ENCODE measurements at regions not wholly inside any gene's neighbourhood (a gene's known extent, or its start where the extent isn't known, plus 50 kb on each side); places are given as distances from the start of the nearest gene placed in this dataset.

DNA sequence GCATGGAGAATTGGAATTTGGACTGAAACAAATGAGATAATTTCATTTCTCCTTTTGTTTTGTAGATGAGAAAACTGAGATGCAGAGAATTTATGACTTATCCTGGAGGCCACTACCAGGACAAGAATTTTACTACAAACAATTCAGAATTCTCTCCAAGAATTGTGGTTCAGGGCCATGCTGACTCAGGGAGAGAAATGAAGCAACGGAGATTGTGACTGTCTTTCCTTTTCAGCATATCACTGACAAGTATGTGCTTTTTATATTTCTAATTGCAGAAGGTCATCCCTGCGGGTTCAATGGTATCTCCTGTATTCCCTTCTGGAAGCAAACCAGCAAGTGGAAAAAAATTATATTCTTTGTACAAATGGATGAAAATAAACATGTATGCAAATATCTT, 170.8 kb upstream of the MITF start:
- TF ChIP-seq, protein P1, sequence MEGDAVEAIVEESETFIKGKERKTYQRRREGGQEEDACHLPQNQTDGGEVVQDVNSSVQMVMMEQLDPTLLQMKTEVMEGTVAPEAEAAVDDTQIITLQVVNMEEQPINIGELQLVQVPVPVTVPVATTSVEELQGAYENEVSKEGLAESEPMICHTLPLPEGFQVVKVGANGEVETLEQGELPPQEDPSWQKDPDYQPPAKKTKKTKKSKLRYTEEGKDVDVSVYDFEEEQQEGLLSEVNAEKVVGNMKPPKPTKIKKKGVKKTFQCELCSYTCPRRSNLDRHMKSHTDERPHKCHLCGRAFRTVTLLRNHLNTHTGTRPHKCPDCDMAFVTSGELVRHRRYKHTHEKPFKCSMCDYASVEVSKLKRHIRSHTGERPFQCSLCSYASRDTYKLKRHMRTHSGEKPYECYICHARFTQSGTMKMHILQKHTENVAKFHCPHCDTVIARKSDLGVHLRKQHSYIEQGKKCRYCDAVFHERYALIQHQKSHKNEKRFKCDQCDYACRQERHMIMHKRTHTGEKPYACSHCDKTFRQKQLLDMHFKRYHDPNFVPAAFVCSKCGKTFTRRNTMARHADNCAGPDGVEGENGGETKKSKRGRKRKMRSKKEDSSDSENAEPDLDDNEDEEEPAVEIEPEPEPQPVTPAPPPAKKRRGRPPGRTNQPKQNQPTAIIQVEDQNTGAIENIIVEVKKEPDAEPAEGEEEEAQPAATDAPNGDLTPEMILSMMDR (IDR thresholded peaks at IDR 0.05; ENCODE audit: poor library complexity): no peak
- TF ChIP-seq EZH2 (IDR thresholded peaks at IDR 0.05; ENCODE audit: borderline replicate concordance) (no peak), EZH2phosphoT487 (IDR thresholded peaks at IDR 0.05; ENCODE audit: low read depth, severe bottlenecking, unreplicated experiment) (no peak)
- WGBS (ENCODE audit: low lambda C conversion rate, missing lambda C conversion rate): 81% methylated on average over 2 of the region's 2 CpGs
- H4K20me1 ChIP-seq (ENCODE audit: insufficient read depth, poor library complexity, severe bottlenecking): no peaks in the 10 kb centered on the region
- H3K27ac ChIP-seq: no peak overlapping the region
- H3K9me3 ChIP-seq (ENCODE audit: low read depth): no peaks in the 10 kb centered on the region
- H3K4me3 ChIP-seq: no peak overlapping the region
- no peaks in the 10 kb centered on the region for H3K4me1 ChIP-seq (ENCODE audit: insufficient read depth)
- DNase-seq (ENCODE audit: low spot score): no peak
- H3K4me2 ChIP-seq: no peak overlapping the region
- H3K36me3 ChIP-seq (replicated peaks; ENCODE audit: insufficient read depth, low read depth): no peaks in the 10 kb centered on the region
- no peaks in the 10 kb centered on the region for H3K79me2 ChIP-seq
- H3K27me3 ChIP-seq: peaks cover 2% of the 10 kb centered on the region
- H3K9me2 ChIP-seq (replicated peaks; ENCODE audit: insufficient read depth): no peaks in the 10 kb centered on the region
- no peak overlapping the region for H2AFZ ChIP-seq

GRCh38 chr3:69567710-69568052, 171.6 kb upstream of the MITF start:
- no peak overlapping the region for H2AFZ ChIP-seq
- no peak for TF ChIP-seq EZH2 (IDR thresholded peaks at IDR 0.05; ENCODE audit: borderline replicate concordance)
- no peak for TF ChIP-seq EZH2phosphoT487 (IDR thresholded peaks at IDR 0.05; ENCODE audit: low read depth, severe bottlenecking, unreplicated experiment)
- TF ChIP-seq, protein P1 (IDR thresholded peaks at IDR 0.05; ENCODE audit: poor library complexity): no peak
- no peak for DNase-seq (ENCODE audit: low spot score)

DNA sequence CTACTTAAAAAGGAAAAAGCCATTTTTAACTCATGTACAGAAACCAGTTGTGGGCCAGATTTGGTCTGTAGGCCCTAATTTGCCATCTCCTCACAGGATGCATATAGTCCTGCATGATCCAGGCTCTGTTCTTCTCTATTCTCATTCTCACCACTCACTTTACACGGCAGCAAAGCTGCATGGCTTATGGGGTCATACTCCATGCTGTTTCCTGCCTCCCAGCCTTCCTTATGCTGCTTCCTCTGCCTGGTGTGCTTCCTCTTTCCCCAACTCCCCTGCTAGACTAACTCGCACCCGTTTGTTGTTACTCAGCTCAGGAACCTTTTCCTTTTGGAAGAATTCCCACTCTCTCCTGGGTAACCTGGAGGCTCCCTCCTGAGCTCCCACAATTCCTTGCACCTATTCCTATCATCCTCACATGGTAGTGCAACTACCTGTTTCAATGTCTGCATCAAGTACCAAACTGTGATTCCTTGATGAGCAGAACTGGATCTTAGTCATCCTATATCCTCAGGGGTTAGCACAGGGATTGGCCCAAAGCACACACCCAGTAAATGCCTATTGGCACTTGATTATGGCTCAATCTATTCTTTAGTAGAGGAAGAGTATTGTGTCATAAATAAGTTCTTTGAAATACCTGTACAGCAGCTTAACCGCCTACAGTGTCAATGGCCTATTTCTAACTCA, 172.1 kb upstream of the MITF start:
- H3K4me1 ChIP-seq (ENCODE audit: insufficient read depth): no peaks in the 10 kb centered on the region

More at GRCh38 chr3:69567710-69568052, 171.6 kb upstream of the MITF start:
- Histone ChIP-seq H3K4me3 (no peak overlapping the region), H3K27me3 (peaks cover 2% of the 10 kb centered on the region), H4K20me1 (ENCODE audit: insufficient read depth, poor library complexity, severe bottlenecking) (no peaks in the 10 kb centered on the region), H3K27ac (no peak overlapping the region), H3K79me2 (no peaks in the 10 kb centered on the region), H3K36me3 (replicated peaks; ENCODE audit: insufficient read depth, low read depth) (no peaks in the 10 kb centered on the region), H3K9me2 (replicated peaks; ENCODE audit: insufficient read depth) (no peaks in the 10 kb centered on the region), H3K9me3 (ENCODE audit: low read depth) (no peaks in the 10 kb centered on the region), H3K4me1 (ENCODE audit: insufficient read depth) (no peaks in the 10 kb centered on the region), H3K4me2 (no peak overlapping the region)
- 94% methylated on average over 2 of the region's 2 CpGs for WGBS (ENCODE audit: low lambda C conversion rate, missing lambda C conversion rate)

More for the DNA sequence above, 172.1 kb upstream of the MITF start:
- TF ChIP-seq EZH2 (IDR thresholded peaks at IDR 0.05; ENCODE audit: borderline replicate concordance): no peak
- TF ChIP-seq, protein P1 (IDR thresholded peaks at IDR 0.05; ENCODE audit: poor library complexity): no peak
- no peak overlapping the region for H3K4me2 ChIP-seq
- H3K36me3 ChIP-seq (replicated peaks; ENCODE audit: insufficient read depth, low read depth): no peaks in the 10 kb centered on the region
- no peaks in the 10 kb centered on the region for H3K9me2 ChIP-seq (replicated peaks; ENCODE audit: insufficient read depth)
- DNase-seq (ENCODE audit: low spot score): no peak
- WGBS (ENCODE audit: low lambda C conversion rate, missing lambda C conversion rate): 90% methylated on average over 4 of the region's 4 CpGs
- H3K9me3 ChIP-seq (ENCODE audit: low read depth): no peaks in the 10 kb centered on the region
- no peaks in the 10 kb centered on the region for H3K79me2 ChIP-seq
- H3K27ac ChIP-seq: no peak overlapping the region
- no peaks in the 10 kb centered on the region for H4K20me1 ChIP-seq (ENCODE audit: insufficient read depth, poor library complexity, severe bottlenecking)
- no peak overlapping the region for H3K4me3 ChIP-seq
- peaks cover 2% of the 10 kb centered on the region for H3K27me3 ChIP-seq
- no peak overlapping the region for H2AFZ ChIP-seq

All from hepatocyte (in vitro differentiated cells).